HFFc6 (cell line): ENCODE measurements at regions not wholly inside any gene's neighbourhood (a gene's known extent, or its start where the extent isn't known, plus 50 kb on each side); places are given as distances from the start of the nearest gene placed in this dataset.

Source experiments
- DNase-seq: peaks from one replicate; pipeline ENCODE4 v3.0.0-alpha.2; 2018
- H3K27ac Mint-ChIP-seq: 2 replicates; pipeline ENCODE4 v1.8.0; 2020; ENCODE audit warnings: mild to moderate bottlenecking, mixed read lengths
- H3K27me3 Mint-ChIP-seq: 2 replicates; pipeline ENCODE4 v1.8.0; 2021; ENCODE audit warnings: mild to moderate bottlenecking, moderate library complexity, mixed read lengths; ENCODE audit not compliant: insufficient read depth
- H3K36me3 Mint-ChIP-seq: 2 replicates; pipeline ENCODE4 v1.8.0; 2021; ENCODE audit warnings: low read depth, mixed read lengths
- H3K4me1 Mint-ChIP-seq: 2 replicates; pipeline ENCODE4 v1.8.0; 2020; ENCODE audit warnings: low read depth, mixed read lengths
- H3K4me3 Mint-ChIP-seq: 2 replicates; pipeline ENCODE4 v1.8.0; 2020; ENCODE audit warnings: mild to moderate bottlenecking, moderate library complexity, mixed read lengths
- H3K9me3 Mint-ChIP-seq: 2 replicates; pipeline ENCODE4 v1.8.0; 2020; ENCODE audit warnings: mild to moderate bottlenecking, mixed read lengths
- CTCF ChIP-seq: fragments of 200-600 bp; sonication (generic); IDR thresholded peaks from 2 replicates; pipeline ENCODE4 v1.5.0; 2021; ENCODE audit warnings: antibody characterized with exemption, mild to moderate bottlenecking

- no peak for TF ChIP-seq CTCF
- H3K36me3 Mint-ChIP-seq, result no peaks in the 10 kb centered on the region
- no peaks in the 10 kb centered on the region for H3K4me1 Mint-ChIP-seq
- H3K4me3 Mint-ChIP-seq, result no peak overlapping the region
- DNase-seq, result no peak
- no peaks in the 10 kb centered on the region for H3K9me3 Mint-ChIP-seq
- no peaks in the 10 kb centered on the region; the same call in none of the 2 replicates for H3K27me3 Mint-ChIP-seq
- no peak overlapping the region for H3K27ac Mint-ChIP-seq
Observed at GRCh38 chr21:15562748-15563147, 167.0 kb upstream of the USP25 start.

DNA sequence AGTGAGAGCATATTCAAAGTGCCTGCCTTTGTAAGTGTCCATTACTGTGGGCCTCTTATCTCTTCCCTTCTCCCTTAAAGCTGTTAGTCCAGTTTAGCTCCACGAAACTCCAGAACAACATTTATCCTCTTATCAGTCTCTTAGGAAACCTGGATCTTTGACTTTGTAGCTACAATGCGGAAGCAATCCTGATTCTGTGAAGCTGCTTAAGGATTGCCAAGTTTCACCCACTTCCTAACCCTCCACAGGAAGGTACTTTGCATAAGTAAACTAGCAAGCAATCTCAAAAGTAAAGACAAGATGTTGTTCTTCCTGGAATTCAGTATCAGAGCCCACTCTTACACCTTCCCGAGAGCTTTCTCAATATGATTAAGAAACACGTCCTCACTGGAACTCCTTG is 164.9 kb upstream of the USP25 start:
- Mint-ChIP-seq H3K36me3 (no peaks in the 10 kb centered on the region), H3K9me3 (no peaks in the 10 kb centered on the region), H3K27me3 (no peaks in the 10 kb centered on the region; the same call in none of the 2 replicates), H3K27ac (no peak overlapping the region), H3K4me3 (no peak overlapping the region), H3K4me1 (no peaks in the 10 kb centered on the region)
- no peak for TF ChIP-seq CTCF
- DNase-seq, result no peak

DNA sequence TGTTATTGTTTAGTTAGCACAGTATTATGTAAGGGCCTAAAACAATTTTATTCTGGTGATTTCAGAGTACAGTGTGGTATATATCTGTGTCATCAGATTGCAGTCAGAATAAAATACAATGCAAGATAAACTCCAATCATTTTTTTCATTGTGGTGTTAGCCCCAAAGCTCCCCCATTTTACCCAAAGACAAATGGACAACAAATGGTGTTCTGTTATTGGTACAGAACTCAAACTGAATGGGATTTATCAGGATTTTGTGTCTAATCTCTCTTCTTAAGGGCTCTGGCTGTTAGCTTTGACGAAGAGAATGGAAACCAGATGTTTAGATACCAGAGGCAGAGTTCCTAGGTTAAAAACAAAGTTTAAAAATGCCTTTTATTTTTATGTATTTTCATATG is 163.1 kb upstream of the USP25 start:
- TF ChIP-seq CTCF, result no peak
- Mint-ChIP-seq H3K36me3 (no peaks in the 10 kb centered on the region), H3K9me3 (no peaks in the 10 kb centered on the region), H3K4me3 (no peak overlapping the region), H3K27me3 (no peaks in the 10 kb centered on the region; the same call in none of the 2 replicates), H3K4me1 (no peaks in the 10 kb centered on the region), H3K27ac (no peak overlapping the region)
- DNase-seq, result no peak

DNA sequence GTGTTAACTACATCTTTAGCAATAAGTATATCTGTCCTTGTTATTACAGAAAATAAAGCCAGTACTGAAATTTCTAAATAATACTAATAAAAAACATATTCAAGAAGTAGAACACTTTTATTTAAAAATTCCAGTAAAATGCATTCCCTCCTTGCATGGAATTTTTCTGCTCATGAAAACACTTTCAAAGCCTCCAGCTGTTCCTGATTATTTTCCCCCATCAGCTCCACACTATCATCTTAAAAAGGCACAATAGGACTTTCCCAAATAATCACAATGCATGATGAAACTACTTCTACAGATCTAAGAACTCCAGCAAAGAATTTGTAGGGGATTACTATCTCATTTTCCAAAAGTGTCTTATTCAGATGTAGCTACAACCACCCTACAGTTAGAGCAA is 162.6 kb upstream of the USP25 start:
- DNase-seq, result no peak
- Mint-ChIP-seq H3K27me3 (no peaks in the 10 kb centered on the region; the same call in none of the 2 replicates), H3K4me3 (no peak overlapping the region), H3K4me1 (no peaks in the 10 kb centered on the region), H3K9me3 (no peaks in the 10 kb centered on the region), H3K36me3 (no peaks in the 10 kb centered on the region), H3K27ac (no peak overlapping the region)
- TF ChIP-seq CTCF, result no peak

DNA sequence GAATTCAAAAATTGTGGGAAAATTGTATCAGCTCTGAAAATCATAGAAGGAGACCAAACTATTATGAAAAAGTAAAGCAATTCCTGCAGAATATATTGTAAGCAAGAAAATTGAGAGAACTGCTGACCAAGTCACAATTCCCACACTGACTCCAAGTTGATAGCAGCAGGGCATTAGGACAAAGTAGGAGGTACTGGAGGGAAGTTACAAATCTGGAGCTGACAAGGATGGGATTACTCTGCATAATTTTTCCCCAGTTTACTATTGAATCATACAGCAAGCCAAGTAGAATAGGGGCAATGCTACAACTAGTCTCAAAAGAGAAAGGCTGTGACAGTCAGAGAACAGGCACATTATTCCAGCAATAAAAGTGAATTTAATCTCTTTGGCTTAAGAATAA is 161.3 kb upstream of the USP25 start:
- Mint-ChIP-seq H3K27me3 (no peaks in the 10 kb centered on the region; the same call in 1 of the 2 replicates), H3K4me3 (no peak overlapping the region), H3K27ac (no peak overlapping the region), H3K4me1 (no peaks in the 10 kb centered on the region), H3K9me3 (no peaks in the 10 kb centered on the region), H3K36me3 (no peaks in the 10 kb centered on the region)
- no peak for TF ChIP-seq CTCF
- no peak for DNase-seq
